Liver (tissue), 8 donors: ENCODE measurements at regions not wholly inside any gene's neighbourhood (a gene's known extent, or its start where the extent isn't known, plus 50 kb on each side); places are given as distances from the start of the nearest gene placed in this dataset.

Experiments used
- DNase-seq: peaks from one replicate; pipeline ENCODE4 v3.0.0-alpha.2; 2017; ENCODE audit warnings: low spot score
- H3K27ac ChIP-seq, 2 donors: one replicate each; pipeline ENCODE4 v1.7.0; 2013; ENCODE audit warnings: inconsistent platforms in 2 of 2, low read length in 2 of 2, control low read depth in 1 of 2, low read depth in 1 of 2, mild to moderate bottlenecking in 1 of 2
- H3K27me3 ChIP-seq, 4 donors: one replicate each; pipeline versions ENCODE4 v1.6.1 to v1.7.0; 2013; ENCODE audit warnings: low read length in 3 of 4, inconsistent platforms in 1 of 4, mild to moderate bottlenecking in 1 of 4, moderate library complexity in 1 of 4; ENCODE audit not compliant: control insufficient read depth in 4 of 4, insufficient read depth in 4 of 4
- H3K36me3 ChIP-seq, 4 donors: one replicate each; pipeline versions ENCODE4 v1.6.1 to v1.7.0; 2013; ENCODE audit warnings: low read length in 3 of 4, mild to moderate bottlenecking in 3 of 4, low read depth in 1 of 4, moderate library complexity in 1 of 4; ENCODE audit not compliant: control insufficient read depth in 4 of 4, insufficient read depth in 3 of 4
- H3K4me1 ChIP-seq, 4 donors: one replicate each; pipeline versions ENCODE4 v1.6.1 to v1.7.0; 2013; ENCODE audit warnings: low read length in 3 of 4, mild to moderate bottlenecking in 3 of 4, moderate library complexity in 1 of 4; ENCODE audit not compliant: control insufficient read depth in 4 of 4, insufficient read depth in 4 of 4
- H3K4me3 ChIP-seq, 3 donors: one replicate each; pipeline versions ENCODE4 v1.6.1 to v1.7.0; 2013; ENCODE audit warnings: low read length in 3 of 3, control low read depth in 1 of 3, low read depth in 1 of 3, mild to moderate bottlenecking in 1 of 3
- H3K9ac ChIP-seq, 2 donors: one replicate each; pipeline ENCODE4 v1.7.0; 2013; ENCODE audit warnings: low read length in 2 of 2, mild to moderate bottlenecking in 2 of 2, moderate library complexity in 2 of 2, control low read depth in 1 of 2, low read depth in 1 of 2
- H3K9me3 ChIP-seq, 4 donors: one replicate each; pipeline versions ENCODE4 v1.6.1 to v1.7.0; 2013; ENCODE audit warnings: low read length in 3 of 4; ENCODE audit not compliant: control insufficient read depth in 4 of 4
- ATF3 ChIP-seq: IDR thresholded peaks from 2 replicates; pipeline ENCODE4 v1.6.1; 2016; ENCODE audit warnings: antibody characterized with exemption
- CTCF ChIP-seq: fragments of 150-350 bp; IDR thresholded peaks from 2 replicates; pipeline ENCODE4 v1.5.1; 2017; ENCODE audit warnings: improper control_type of control experiment, low read depth, low read length; ENCODE audit not compliant: missing input control
- EGR1 ChIP-seq, 2 donors: IDR thresholded peaks; 2 replicates each; pipeline ENCODE4 v1.6.1; 2016 to 2018; ENCODE audit warnings: antibody characterized with exemption in 2 of 2, low read depth in 2 of 2
- FOXA2 ChIP-seq: IDR thresholded peaks from 2 replicates; pipeline ENCODE4 v1.6.1; 2016; ENCODE audit warnings: antibody characterized with exemption
- GABPA ChIP-seq, 2 donors: IDR thresholded peaks in 1 of 2; conservative IDR thresholded peaks in 1 of 2; 2 replicates each; pipeline ENCODE4 v1.6.1; 2016; ENCODE audit warnings: antibody characterized with exemption in 2 of 2, mild to moderate bottlenecking in 1 of 2, moderate library complexity in 1 of 2
- HNF4A ChIP-seq, 2 donors: conservative IDR thresholded peaks; 2 replicates each; pipeline ENCODE4 v1.6.1; 2016; ENCODE audit warnings: antibody characterized with exemption in 2 of 2, mild to moderate bottlenecking in 2 of 2
- HNF4G ChIP-seq: IDR thresholded peaks from 2 replicates; pipeline ENCODE4 v1.6.1; 2016; ENCODE audit warnings: antibody characterized with exemption
- JUND ChIP-seq, 2 donors: IDR thresholded peaks; 2 replicates each; pipeline ENCODE4 v1.6.1; 2016; ENCODE audit warnings: antibody characterized with exemption in 2 of 2
- MAX ChIP-seq: IDR thresholded peaks from 2 replicates; pipeline ENCODE4 v1.6.1; 2016; ENCODE audit warnings: antibody characterized with exemption
- NR2F2 ChIP-seq: IDR thresholded peaks from 2 replicates; pipeline ENCODE4 v1.6.1; 2016; ENCODE audit warnings: antibody characterized with exemption
- RAD21 ChIP-seq, 2 donors: IDR thresholded peaks; 2 replicates each; pipeline ENCODE4 v1.6.1; 2016; ENCODE audit warnings: antibody characterized with exemption in 2 of 2, mild to moderate bottlenecking in 2 of 2
- REST ChIP-seq: IDR thresholded peaks from 2 replicates; pipeline ENCODE4 v1.6.1; 2016; ENCODE audit warnings: antibody characterized with exemption, mild to moderate bottlenecking
- RXRA ChIP-seq, 2 donors: IDR thresholded peaks; 2 replicates each; pipeline ENCODE4 v1.6.1; 2017 to 2018; ENCODE audit warnings: antibody characterized with exemption in 2 of 2, mild to moderate bottlenecking in 1 of 2
- SP1 ChIP-seq: IDR thresholded peaks from 2 replicates; pipeline ENCODE4 v1.6.1; 2018; ENCODE audit warnings: antibody characterized with exemption, mild to moderate bottlenecking
- TAF1 ChIP-seq: conservative IDR thresholded peaks from 2 replicates; pipeline ENCODE4 v1.6.1; 2016; ENCODE audit warnings: antibody characterized with exemption, mild to moderate bottlenecking
- YY1 ChIP-seq: IDR thresholded peaks from 2 replicates; pipeline ENCODE4 v1.6.1; 2016; ENCODE audit warnings: antibody characterized with exemption, mild to moderate bottlenecking
- ZBTB33 ChIP-seq: IDR thresholded peaks from 2 replicates; pipeline ENCODE4 v1.6.1; 2016; ENCODE audit warnings: antibody characterized with exemption
- WGBS: extraction: QIAGEN DNeasy Blood & Tissue Kit; methylation state at CpG from one replicate; pipeline ENCODE4 v1.1.7; 2013; 5-methylcytosine and 5-hydroxymethylcytosine counted together
- donor health status: healthy.
- donor health status: healthy.
- donor health status: healthy.
- donor health status: healthy.
- donor health status: healthy.

GRCh38 chr12:4107436-4107878 is 166.1 kb upstream of the CCND2 start:
- no peak overlapping the region for H3K4me3 ChIP-seq
- H3K4me1 ChIP-seq: no peaks in the 10 kb centered on the region
- WGBS: 37% methylated on average over 6 of the region's 6 CpGs
- no peaks in the 10 kb centered on the region for H3K9me3 ChIP-seq
- TF ChIP-seq ATF3 (no peak), HNF4A (conservative IDR thresholded peaks at IDR 0.05) (no peak), RAD21 (IDR thresholded peaks at IDR 0.05) (peak; percentile 65 to 77), CTCF (peak; percentile 56)
- H3K9ac ChIP-seq: no peak overlapping the region
- no peak for DNase-seq
- no peaks in the 10 kb centered on the region for H3K36me3 ChIP-seq
- H3K27me3 ChIP-seq: peaks cover 0 to 3% (median 0%) of the 10 kb centered on the region in 4 donors
- no peak overlapping the region for H3K27ac ChIP-seq

GRCh38 chr12:4106621-4107020 is 166.9 kb upstream of the CCND2 start:
- H3K36me3 ChIP-seq: no peaks in the 10 kb centered on the region
- H3K27ac ChIP-seq: no peak overlapping the region
- H3K9me3 ChIP-seq: no peaks in the 10 kb centered on the region
- DNase-seq: no peak
- 71% methylated on average over 8 of the region's 8 CpGs for WGBS
- H3K4me3 ChIP-seq: no peak overlapping the region
- no peak overlapping the region for H3K9ac ChIP-seq
- peaks cover 0 to 3% (median 0%) of the 10 kb centered on the region in 4 donors for H3K27me3 ChIP-seq
- TF ChIP-seq GABPA (IDR thresholded peaks at IDR 0.05 in 1 of 2, conservative IDR thresholded peaks at IDR 0.05 in 1 of 2) (no peak), HNF4G (no peak), CTCF (no peak), ZBTB33 (no peak), YY1 (no peak), REST (no peak), FOXA2 (no peak), RAD21 (IDR thresholded peaks at IDR 0.05) (no peak), JUND (IDR thresholded peaks at IDR 0.05) (no peak), SP1 (no peak), ATF3 (no peak), TAF1 (no peak), RXRA (IDR thresholded peaks at IDR 0.05) (no peak), MAX (no peak), NR2F2 (no peak), EGR1 (IDR thresholded peaks at IDR 0.05; ENCODE audit: low read depth in 2 of 2) (no peak)
- no peaks in the 10 kb centered on the region for H3K4me1 ChIP-seq
